ENCODE measurements at regions not wholly inside any gene's neighbourhood (a gene's known extent, or its start where the extent isn't known, plus 50 kb on each side); places are given as distances from the start of the nearest gene placed in this dataset.

- no peak for TF ChIP-seq CTCF (IDR thresholded peaks at IDR 0.05)
- no peak for TF ChIP-seq POLR2A (IDR thresholded peaks at IDR 0.05)
Observed at GRCh38 chr6:165181951-165182414, 127.4 kb downstream of the C6orf118 start.

All from tibial nerve (tissue), 3 donors.